ENCODE measurements at regions not wholly inside any gene's neighbourhood (a gene's known extent, or its start where the extent isn't known, plus 50 kb on each side); places are given as distances from the start of the nearest gene placed in this dataset.

GRCh38 chr7:34449765-34450164 is 208.3 kb upstream of the NPSR1 start:
- Histone ChIP-seq H3K23ac (ENCODE audit: low read depth, low read length) (no peak overlapping the region), H3K4me2 (ENCODE audit: low read depth, low read length) (no peak overlapping the region), H2AFZ (replicated peaks; ENCODE audit: low read length, poor library complexity) (no peak overlapping the region), H3K4ac (ENCODE audit: low read depth, low read length) (no peak overlapping the region), H3K4me1 (ENCODE audit: control insufficient read depth, insufficient read depth, low read length) (no peaks in the 10 kb centered on the region), H3K14ac (replicated peaks; ENCODE audit: low read depth, low read length) (no peak overlapping the region), H3K4me3 (ENCODE audit: insufficient read depth, low read depth, low read length) (no peak overlapping the region), H3K9me3 (ENCODE audit: control insufficient read depth, insufficient read depth, low read length) (no peaks in the 10 kb centered on the region), H2AK5ac (ENCODE audit: low read depth, low read length) (no peak overlapping the region), H4K5ac (ENCODE audit: low read depth, low read length) (no peak overlapping the region), H2BK120ac (ENCODE audit: low read depth, low read length) (no peak overlapping the region), H3K56ac (ENCODE audit: extremely low read depth, insufficient read depth, low read length) (no peak overlapping the region), H3K27ac (ENCODE audit: insufficient read depth, low read length) (no peak overlapping the region), H2BK20ac (ENCODE audit: low read depth, low read length) (no peak overlapping the region), H4K91ac (ENCODE audit: insufficient read depth, low read depth, low read length) (no peak overlapping the region), H3K36me3 (ENCODE audit: control insufficient read depth, insufficient read depth, low read length) (no peaks in the 10 kb centered on the region), H3K27me3 (ENCODE audit: control insufficient read depth, insufficient read depth, low read length) (no peaks in the 10 kb centered on the region), H2AK9ac (replicated peaks; ENCODE audit: low read depth, low read length, poor library complexity) (no peak overlapping the region), H2BK15ac (ENCODE audit: low read depth, low read length) (no peak overlapping the region), H2BK5ac (ENCODE audit: low read depth, low read length, poor library complexity, severe bottlenecking) (no peak overlapping the region), H3K18ac (ENCODE audit: low read depth, low read length) (no peak overlapping the region), H4K20me1 (ENCODE audit: insufficient read depth, low read length) (no peaks in the 10 kb centered on the region), H3K9ac (ENCODE audit: low read depth, low read length) (no peak overlapping the region), H3K9me1 (ENCODE audit: insufficient read depth, low read length) (no peaks in the 10 kb centered on the region), H3K79me1 (ENCODE audit: low read depth in 1 of 2, low read length in 2 of 2) (no peaks in the 10 kb centered on the region), H4K8ac (ENCODE audit: low read depth in 2 of 2, low read length in 2 of 2) (no peak overlapping the region)
- BruUV-seq (replicated peaks) = no TSS peak
- POLR2A ChIA-PET (ENCODE audit: unreplicated experiment) = no interaction called here
- dilution Hi-C loops (cut with HindIII; ENCODE audit: low sequenced_read_pairs, unreplicated experiment) (no loop called here), in situ Hi-C loops (cut with MboI; ENCODE audit: low sequenced_read_pairs) (no loop called here), intact Hi-C loops (cut with micrococcal nuclease) (no loop called here)
- WGBS, 2 experiments (ENCODE audit: extremely low coverage in 2 of 2, insufficient read length in 1 of 2) = no CpG with 5 or more reads among the region's 1 CpG
- DNase-seq (no peak), ATAC-seq (ENCODE audit: low read depth) (no peak)
- CTCF ChIA-PET = no interaction called here
- TF ChIP-seq SMC3 (IDR thresholded peaks at IDR 0.05; ENCODE audit: low read depth, low read length) = no peak
- peak; percentile 71 for TF ChIP-seq MAFK (IDR thresholded peaks at IDR 0.05; ENCODE audit: low read depth, low read length)

Data from IMR-90 (cell line).